GM21423 (cell line): ENCODE measurements at regions not wholly inside any gene's neighbourhood (a gene's known extent, or its start where the extent isn't known, plus 50 kb on each side); places are given as distances from the start of the nearest gene placed in this dataset.
"Not testable (repeated sequence)": the region's sequence is repeated elsewhere in the genome, so short reads cannot be mapped to it uniquely, and the experiment has no call there.

Source experiments
- ATAC-seq: cut with Tn5 transposase; IDR thresholded peaks from one replicate; pipeline ENCODE4 v1.9.1; 2021; ENCODE audit warnings: mild to moderate bottlenecking, moderate library complexity; ENCODE audit not compliant: unreplicated experiment

DNA sequence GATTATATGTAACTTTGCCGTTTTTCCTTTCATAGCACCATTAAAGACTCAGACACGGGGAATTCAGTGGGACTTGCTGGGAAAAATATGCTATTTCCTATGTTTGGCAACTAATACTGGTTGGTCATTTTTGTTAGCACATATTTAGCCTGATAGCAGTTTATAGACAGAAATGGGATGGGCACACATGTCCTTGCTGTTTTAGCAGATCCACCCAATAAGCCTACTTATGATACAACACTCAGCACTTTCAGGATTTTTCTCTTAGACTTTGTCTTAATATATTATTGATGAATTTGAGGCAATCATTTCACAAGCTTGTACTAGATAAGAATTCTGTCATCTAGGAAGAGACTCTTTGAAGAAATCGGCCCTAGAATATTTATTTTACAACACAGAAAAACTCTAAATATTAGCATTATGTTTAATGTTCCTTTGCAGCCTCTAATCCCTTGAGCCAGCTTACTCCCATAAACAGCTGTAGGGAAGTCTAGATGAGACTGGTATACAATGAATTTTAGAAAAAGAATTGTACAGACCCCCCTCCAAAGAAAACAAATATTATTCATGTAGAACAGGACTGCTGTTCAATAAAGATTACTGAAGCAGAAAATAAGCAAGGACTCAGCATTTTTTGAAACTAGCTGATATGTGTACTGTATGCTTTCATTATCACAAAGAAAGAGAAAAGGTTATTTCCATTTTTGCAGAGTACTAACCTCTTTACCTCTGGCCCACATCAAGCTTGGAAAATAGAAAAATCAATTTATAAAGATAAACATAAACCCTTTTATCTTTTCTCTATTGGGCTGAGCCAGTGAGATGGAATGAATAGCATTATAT, 656.8 kb upstream of the SGO1 start:
- ATAC-seq: no peak

DNA sequence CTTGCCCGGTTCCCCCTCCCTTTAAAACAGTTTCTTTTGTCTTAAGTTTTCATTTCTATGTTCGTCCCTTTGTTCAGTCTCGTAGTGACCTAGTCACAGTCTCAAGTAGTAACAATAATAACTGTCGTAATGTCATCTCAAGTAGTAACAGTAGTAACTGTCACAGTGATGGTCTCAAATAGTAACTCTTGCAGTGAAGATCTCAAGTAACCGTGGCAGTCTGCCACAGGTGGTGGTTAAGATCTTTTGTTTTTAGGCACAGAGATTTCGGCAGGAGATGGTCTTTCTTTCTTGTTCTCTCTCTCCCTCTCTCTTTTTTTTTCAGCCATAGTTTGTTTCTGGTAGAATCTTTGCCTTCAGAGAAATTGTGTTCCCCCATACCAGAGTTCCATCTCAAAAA, 656.0 kb upstream of the SGO1 start:
- ATAC-seq: no peak

DNA sequence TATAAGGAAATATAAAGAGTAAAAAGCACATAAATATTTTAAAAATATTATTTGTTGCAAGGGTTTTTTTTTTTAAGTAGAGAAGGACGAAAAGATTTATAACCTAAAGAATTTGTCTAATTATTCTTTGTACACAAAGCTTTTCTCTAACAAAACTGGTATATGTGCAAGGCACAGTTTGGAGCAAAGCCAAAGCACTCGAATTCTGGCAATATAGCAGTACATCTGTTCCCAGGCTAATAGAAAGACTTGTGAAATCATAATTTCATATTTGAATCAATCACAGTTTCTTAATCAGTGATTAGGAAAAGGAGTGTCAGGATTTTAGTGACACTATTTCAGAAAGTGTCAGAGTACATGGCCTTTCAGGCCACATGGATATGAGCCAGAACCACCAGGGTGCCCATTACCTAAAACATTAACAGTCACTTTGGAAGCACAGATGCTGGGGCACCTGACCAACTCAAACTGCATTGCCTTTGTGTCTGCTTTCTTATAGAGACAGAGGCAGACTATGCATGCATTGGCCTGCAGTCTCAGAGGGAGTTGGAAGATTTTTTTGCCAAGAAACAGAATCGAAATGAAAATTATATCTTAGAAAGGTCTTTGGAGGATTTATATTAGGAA, 651.8 kb upstream of the SGO1 start:
- ATAC-seq: no peak

DNA sequence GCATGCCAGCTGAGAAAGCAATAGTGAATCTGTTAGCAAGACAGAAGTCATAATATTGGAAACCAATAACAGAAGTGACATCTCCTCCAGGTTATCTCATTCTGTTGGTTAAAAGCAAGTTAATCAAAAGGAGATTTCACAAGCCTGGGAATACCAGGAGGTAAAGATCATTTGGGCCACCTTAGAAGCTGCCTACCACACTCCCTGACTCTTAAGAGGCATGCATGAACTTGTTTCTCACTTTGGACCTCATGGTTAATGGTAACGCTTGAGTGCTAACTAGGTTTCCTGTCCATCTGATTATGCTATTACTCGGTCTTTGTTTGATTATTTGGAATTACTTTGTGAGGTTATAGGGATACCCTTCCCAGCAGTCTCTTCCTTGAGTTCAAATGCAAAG, 650.8 kb upstream of the SGO1 start:
- ATAC-seq: no peak

DNA sequence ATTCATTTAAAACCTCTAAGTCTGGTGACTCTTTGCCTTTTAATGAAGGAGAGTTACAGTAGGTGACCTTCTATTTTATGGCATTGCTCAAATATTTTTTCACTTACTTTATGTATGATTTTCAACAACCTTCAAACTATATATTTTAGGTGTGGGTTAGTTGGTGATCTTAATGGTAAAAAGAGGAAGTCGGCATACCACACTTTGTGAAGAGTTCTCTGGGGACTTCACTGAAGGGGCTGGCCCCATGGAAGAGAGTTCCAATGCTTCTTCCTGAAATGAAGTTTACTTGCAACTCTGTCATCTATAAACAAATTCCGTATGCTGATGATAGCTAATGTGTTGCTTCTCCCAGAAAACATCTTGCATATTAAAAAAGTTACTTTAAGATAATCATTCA, 647.0 kb upstream of the SGO1 start:
- ATAC-seq: no peak

DNA sequence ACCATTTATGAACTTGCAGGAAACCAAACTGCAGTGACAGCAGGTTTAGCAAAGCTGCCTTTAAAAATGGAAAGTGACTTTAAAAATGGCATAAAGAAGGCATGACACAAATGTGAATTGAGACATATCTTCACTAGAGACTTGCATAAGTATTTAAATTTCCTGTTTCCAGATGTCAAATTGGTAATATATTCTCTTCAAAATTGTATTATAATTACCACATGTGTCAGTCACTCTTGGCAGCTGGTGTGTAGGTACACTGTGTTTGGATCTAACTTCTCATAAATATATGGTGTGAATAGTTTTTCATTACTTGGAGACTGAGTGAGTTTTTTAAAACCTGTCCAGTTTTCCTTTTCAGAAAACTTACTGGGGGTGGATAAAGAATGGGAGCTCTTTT, 636.2 kb upstream of the SGO1 start:
- ATAC-seq: no peak

DNA sequence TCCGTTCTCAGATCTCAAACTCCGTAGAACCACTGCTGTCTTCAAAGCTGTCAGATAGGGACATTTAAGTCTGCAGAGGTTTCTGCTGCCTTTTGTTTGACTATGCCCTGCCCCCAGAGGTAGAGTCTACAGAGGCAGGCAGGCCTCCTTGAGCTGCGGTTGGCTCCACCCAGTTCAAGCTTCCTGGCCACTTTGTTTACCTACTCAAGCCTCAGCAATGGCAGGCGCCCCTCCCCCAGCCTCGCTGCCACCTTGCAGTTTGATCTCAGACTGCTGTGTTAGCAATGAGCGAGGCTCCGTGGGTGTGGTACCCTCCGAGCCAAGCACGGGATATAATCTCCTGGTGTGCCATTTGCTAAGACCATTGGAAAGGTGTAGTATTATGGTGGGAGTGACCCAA, 634.9 kb upstream of the SGO1 start:
- ATAC-seq: not testable (repeated sequence)

DNA sequence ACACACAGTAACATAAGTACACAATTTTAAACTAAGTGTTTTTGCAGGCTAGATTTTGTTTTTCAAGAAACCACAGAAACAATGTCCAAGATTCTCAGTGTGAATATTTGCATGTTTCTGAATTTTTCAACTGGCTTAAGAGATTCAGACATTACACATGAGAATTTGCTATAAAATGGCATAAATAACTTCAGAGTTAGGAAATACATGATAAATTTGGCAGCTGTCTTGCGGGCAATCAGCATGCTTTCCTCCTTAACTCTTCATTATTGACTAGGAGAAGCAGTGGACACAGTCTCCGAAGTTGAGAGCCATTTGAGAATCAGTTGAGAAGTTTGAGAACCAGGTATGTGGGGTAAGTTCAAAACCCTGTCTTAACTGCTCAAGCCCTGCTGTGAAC, 625.6 kb upstream of the SGO1 start:
- no peak for ATAC-seq

DNA sequence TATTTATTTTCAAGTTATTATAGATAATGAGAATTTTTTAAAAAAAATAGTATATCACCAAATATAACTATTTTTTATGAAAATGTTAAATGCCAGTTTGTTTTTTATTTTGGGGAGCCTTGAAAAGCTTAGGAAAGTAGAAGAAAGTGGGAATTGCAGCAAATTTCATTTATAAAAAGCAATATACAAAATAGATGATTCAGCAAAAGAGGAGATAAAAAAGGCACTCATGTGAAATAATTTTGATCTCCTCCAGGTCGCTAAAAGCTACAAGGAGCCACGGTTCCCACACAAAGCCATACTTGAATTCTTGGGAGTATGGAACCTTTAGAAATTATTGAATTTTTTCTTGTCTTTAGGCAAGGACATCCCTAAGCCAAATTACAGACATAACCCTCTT, 625.0 kb upstream of the SGO1 start:
- ATAC-seq: no peak

DNA sequence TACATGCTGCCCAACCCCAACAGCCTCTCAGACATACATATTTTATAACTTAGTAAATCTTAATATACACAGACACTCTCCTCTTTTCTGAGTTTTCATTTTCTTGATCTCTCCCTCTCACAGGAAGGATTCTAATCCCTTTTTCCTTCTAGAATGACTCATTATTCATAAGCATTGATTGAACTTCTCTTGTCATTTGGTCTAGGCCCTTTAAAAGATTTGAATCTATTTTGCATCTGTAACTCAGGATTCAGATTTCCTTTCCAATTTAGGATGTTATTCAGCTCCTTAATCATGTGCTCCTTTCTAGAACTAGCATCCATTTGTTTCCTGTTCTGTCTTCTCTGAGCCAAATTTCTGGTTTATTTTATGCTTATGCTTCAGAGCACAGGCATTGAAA, 624.5 kb upstream of the SGO1 start:
- ATAC-seq: no peak

DNA sequence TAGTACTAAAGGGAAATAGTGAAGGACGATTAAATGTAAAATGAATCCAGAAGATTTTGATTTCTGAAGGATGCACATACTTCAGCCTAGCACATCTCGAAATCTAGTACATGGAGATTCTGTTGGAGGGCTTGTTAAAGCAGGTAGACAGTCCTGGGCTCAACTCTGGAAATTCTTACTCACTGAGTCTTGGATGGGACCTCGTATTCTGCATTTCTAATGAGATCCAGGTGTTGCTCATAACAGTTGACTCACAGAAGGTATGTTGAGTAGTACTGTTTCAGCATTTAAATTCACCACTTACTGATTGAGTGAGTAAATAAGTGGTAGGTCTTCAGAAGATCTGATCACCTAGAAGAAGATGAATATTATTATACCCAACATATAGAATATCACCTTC, 623.4 kb upstream of the SGO1 start:
- ATAC-seq: no peak

DNA sequence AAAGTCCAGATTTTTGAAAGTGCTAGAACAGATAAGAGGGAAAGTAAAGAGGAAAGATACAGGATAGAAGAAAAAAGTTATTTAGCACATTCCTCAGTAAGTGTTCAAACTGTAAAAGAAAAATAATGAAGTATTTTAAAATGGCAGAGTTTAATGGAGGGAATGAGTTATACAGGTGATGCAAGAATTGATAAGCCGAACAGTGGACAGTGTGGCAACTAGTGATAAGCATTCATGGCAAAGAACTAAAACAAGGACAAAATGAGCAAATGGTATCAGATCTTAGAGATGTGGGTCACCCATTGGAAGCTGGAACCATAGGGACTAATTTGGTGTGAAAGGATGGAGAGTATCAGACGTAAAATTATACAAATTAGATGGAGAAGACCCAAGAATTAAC, 622.9 kb upstream of the SGO1 start:
- ATAC-seq: no peak

DNA sequence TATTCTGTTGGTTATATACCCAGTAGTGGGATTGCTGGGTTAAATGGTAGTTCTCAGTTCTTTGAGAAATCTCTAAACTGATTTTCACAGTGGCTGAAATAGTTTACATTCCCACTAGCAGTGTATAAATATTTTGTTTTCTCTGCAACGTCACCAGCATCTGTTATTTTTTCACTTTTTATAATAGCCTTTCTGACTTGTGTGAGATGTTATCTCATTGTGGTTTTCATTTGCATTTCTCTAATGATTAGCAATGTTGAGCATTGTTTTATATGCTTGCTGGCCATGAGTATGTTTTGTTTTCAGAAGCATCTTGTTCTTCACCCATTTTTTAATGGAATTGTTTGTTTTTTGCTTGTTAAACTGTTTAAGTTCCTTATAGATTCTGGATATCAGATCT, 612.7 kb upstream of the SGO1 start:
- no peak for ATAC-seq

DNA sequence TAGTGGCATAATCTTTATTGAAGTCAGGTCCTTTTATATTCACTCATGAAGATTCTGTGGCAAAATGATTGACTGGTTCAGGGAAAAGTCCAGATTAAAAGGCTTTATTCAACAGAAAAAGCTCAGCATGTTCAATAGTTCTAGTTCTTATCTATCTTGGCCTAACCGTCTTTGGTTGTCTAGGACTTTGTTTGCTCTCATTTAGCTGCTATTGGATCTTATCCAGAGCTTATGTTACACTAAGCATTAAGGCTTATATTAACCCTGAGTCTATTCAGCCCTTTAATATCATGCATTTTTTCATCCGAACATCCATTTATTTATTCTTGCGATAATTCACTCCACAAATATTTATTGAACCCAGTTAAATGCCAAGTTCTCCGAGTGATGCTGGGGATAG, 601.0 kb upstream of the SGO1 start:
- ATAC-seq: no peak

DNA sequence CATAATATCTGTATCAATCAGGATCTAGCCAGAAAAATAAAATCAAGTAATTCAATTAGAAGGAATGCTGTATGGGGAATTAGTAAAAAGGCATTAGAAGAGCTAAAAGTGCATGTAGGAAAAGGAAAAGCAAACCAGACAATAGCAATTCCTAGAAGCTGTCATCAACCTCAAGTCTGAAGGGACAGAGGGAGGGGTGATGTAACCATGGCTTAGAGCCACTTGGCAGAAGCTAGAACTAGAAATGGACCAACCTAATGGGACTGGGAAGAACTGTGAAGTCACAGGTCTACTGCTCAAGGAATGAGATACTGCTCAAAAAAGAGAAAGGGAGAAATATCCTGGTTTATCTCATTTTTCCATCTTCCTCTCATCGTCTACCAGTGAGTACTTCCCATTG, 590.7 kb upstream of the SGO1 start:
- ATAC-seq: no peak

DNA sequence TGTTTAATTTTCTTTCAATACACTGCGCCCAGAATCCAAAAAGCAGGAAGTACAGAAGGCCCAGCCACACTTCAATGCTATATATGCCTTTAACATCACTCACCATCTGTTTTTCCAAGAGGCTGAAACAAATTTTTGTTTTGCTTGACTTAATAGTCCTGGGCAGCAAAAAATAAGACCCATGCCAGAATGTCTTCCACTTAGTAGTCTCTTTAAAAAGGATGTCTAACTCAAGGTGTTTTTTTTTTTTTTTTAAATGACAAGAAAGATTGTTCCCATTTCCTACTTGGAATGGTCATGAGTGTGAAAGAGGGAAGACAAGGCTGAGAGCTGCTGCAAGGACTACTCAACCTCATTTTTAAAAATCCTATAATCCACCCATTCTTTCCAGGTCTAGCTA, 590.3 kb upstream of the SGO1 start:
- ATAC-seq: no peak

DNA sequence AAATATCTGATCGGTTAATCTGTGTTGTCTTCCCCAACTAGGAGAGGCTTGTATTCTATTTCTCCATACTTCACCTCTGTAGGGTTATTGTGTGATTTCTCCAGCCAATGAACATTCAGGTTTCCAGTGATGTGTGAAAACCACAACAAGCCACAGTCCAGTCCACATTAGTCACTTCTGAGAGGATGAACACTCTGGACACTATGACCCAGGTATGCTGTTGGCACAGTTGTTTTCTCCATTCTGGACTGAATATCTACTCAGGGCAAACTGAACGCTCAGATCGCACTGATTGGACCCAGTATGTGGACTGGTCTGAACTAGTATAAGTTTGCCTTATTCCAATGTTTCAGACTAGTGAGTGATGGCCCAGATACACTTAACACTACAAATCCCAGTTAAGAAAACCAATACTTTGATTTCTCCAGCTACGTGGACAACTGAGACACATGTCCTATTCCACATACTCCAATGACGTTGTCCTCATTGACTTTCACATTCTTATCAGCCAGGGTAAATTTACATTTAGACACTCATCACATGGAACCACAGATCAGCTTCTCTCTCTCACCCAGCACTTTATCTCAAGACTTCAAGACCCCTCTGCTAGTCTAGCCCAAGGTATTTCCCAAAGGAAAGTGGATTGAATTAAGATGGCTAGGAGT, 587.4 kb upstream of the SGO1 start:
- no peak for ATAC-seq

DNA sequence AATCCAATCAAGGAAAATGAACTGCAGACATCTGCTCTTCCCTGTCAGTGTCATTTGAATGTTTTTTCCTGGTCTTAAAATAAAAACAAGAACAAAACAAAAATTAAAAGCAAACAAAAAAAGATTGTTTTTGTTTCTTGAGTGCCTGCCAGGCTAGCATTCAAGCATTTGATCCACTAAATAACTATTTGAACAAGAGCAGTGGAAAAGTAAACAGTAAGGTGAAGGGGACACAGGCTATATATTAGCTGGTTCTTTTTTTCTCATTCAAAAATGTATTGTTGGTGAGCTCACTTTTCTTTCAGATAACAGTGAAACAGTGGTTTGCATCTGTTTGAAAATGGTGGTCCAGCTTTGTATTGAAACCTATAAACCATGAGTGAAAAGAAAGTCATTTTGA, 586.9 kb upstream of the SGO1 start:
- ATAC-seq: no peak

DNA sequence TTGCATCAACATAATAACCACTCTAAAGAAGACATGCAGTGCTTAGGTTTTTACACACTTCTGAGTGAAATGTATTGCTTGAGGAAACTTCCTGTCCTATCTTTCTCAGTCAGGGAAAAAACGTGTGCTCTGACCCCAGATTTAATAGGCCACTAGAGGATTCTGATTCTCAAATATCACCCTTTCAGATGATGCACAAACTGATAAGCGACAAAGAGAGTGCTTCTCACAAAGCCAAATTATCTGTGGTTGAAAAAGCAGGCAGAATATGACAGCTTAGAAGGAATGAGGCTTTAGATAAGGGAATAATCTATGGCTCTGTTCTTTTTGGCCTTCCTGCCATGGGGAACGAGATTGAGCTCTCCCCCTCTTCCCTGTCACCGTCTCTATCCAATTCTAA, 583.4 kb upstream of the SGO1 start:
- no peak for ATAC-seq

DNA sequence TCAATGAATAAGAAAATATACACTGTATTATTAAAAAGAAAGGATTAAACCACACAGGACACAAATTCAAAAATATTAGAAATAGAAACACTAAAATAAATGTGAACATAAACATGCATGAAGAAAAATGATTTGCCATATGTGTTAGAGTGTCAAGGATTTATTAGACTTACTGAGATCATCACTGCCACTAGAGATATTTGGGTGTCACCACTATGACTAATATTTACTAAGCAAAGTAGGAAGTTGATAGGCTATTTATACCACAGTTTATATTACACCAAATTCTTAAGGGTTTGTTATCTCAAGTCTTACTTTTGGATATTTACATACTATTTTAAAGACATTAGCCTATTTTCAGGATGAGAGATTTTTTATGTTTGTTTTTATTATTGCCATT, 575.0 kb upstream of the SGO1 start:
- no peak for ATAC-seq

DNA sequence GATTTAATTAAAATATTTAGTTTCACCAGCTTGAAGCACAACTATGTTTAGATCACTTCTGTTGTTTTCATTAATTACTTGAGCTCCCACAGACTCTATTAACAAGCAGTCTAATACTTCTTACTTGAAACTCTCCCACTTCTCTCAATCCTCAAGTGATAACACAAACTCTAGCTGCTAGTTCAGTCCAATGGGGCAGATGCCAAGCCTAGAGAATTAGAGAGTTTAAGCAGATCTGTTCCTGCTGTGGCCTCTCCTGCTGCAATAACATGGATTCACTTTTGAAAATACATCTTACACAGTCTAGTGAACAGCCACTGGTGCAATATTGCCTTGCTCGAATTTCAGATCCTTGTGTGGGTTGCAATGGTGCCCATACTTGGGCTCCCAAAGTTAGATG, 566.4 kb upstream of the SGO1 start:
- ATAC-seq: no peak

DNA sequence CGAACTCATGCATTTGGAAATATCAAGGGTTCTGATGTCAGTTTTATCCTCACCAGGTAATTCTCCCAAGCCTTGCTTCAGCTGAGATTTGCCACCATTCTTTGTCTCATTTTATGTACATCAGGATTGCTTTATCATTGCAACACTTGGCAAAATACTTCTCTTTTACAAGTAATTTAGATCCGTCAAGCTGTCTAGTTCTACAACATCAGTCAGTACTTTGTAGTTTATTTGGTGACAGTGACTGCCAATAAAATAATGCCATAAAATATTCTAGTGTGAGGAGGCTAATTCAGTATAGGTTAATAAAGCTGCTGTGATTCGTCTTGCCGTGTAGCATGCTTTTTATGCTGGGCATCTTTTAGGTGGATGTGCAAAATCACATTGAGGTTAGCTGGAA, 565.3 kb upstream of the SGO1 start:
- no peak for ATAC-seq
